ENCODE measurements at regions not wholly inside any gene's neighbourhood (a gene's known extent, or its start where the extent isn't known, plus 50 kb on each side); places are given as distances from the start of the nearest gene placed in this dataset.
"Not testable (repeated sequence)": the region's sequence is repeated elsewhere in the genome, so short reads cannot be mapped to it uniquely, and the experiment has no call there.

GRCh38 chr13:21228738-21229137, 52.3 kb downstream of the MRPL57 start:
- no peak for DNase-seq

GRCh38 chr13:21229241-21230024, 53.0 kb downstream of the MRPL57 start:
- DNase-seq, result no peak

GRCh38 chr13:21230516-21230915, 54.1 kb downstream of the MRPL57 start:
- DNase-seq, result no peak

GRCh38 chr13:21231426-21231940, 55.0 kb downstream of the MRPL57 start:
- no peak for DNase-seq

GRCh38 chr13:21232196-21232595, 55.7 kb downstream of the MRPL57 start:
- DNase-seq, result no peak

- DNase-seq, result no peak
Measured at GRCh38 chr13:21232599-21232998, 56.1 kb downstream of the MRPL57 start.

GRCh38 chr13:21233086-21233485, 56.6 kb downstream of the MRPL57 start:
- DNase-seq, result no peak

- DNase-seq, result no peak
Measured at GRCh38 chr13:21234526-21234925, 58.1 kb downstream of the MRPL57 start.

GRCh38 chr13:21235174-21235573, 58.7 kb downstream of the MRPL57 start:
- peak; percentile 25 for DNase-seq

- no peak for DNase-seq
Measured at GRCh38 chr13:21237081-21237480, 60.6 kb downstream of the MRPL57 start.

- no peak for DNase-seq
Measured at GRCh38 chr13:21238267-21238666, 61.8 kb downstream of the MRPL57 start.

GRCh38 chr13:21240586-21240985, 64.1 kb downstream of the MRPL57 start:
- DNase-seq, result no peak

GRCh38 chr13:21242236-21242635, 65.8 kb downstream of the MRPL57 start:
- no peak for DNase-seq

GRCh38 chr13:21243045-21243897, 66.8 kb downstream of the MRPL57 start:
- DNase-seq, result peak; percentile 33

- not testable (repeated sequence) for DNase-seq
Measured at GRCh38 chr13:21243898-21244184, 67.4 kb downstream of the MRPL57 start.

GRCh38 chr13:21246761-21247452, 70.4 kb downstream of the MRPL57 start:
- no peak for DNase-seq

- no peak for DNase-seq
Measured at GRCh38 chr13:21256351-21256761, 79.9 kb downstream of the MRPL57 start.

GRCh38 chr13:21256891-21257290, 80.4 kb downstream of the MRPL57 start:
- no peak for DNase-seq

- no peak for DNase-seq
Measured at GRCh38 chr13:21259571-21260455, 83.4 kb downstream of the MRPL57 start.

- DNase-seq, result not testable (repeated sequence)
Measured at GRCh38 chr13:21260561-21261290, 84.3 kb downstream of the MRPL57 start.

- not testable (repeated sequence) for DNase-seq
Measured at GRCh38 chr13:21261487-21262216, 85.2 kb downstream of the MRPL57 start.

Data from NCI-H510A (cell line).